ENCODE measurements at regions not wholly inside any gene's neighbourhood (a gene's known extent, or its start where the extent isn't known, plus 50 kb on each side); places are given as distances from the start of the nearest gene placed in this dataset.

GRCh38 chr5:144105371-144105770 lies 65.1 kb downstream of the YIPF5 start:
- DNase-seq (ENCODE audit: extremely low read depth, low read depth): no peak
- no peak for TF ChIP-seq CTCF (IDR thresholded peaks at IDR 0.05; ENCODE audit: low read depth, low read length, missing control alignments)
- no peak overlapping the region for H3K4me3 ChIP-seq (replicated peaks; ENCODE audit: low read depth, low read length)

GRCh38 chr5:144108131-144108530 lies 62.3 kb downstream of the YIPF5 start:
- no peak for DNase-seq (ENCODE audit: extremely low read depth, low read depth)
- TF ChIP-seq CTCF (IDR thresholded peaks at IDR 0.05; ENCODE audit: low read depth, low read length, missing control alignments): no peak
- no peak overlapping the region for H3K4me3 ChIP-seq (replicated peaks; ENCODE audit: low read depth, low read length)
